HG03175 (cell line): ENCODE measurements at regions not wholly inside any gene's neighbourhood (a gene's known extent, or its start where the extent isn't known, plus 50 kb on each side); places are given as distances from the start of the nearest gene placed in this dataset.
"Not testable (repeated sequence)": the region's sequence is repeated elsewhere in the genome, so short reads cannot be mapped to it uniquely, and the experiment has no call there.

Experiments used
- ATAC-seq: cut with Tn5 transposase; IDR thresholded peaks from one replicate; pipeline ENCODE4 v1.9.1; 2021; ENCODE audit warnings: mild to moderate bottlenecking, moderate library complexity; ENCODE audit not compliant: unreplicated experiment

GRCh38 chr6:37580176-37580955 lies 80.7 kb upstream of the CCDC167 start:
- ATAC-seq: no peak

- ATAC-seq: no peak
Observed at GRCh38 chr6:37579444-37580067, 79.9 kb upstream of the CCDC167 start.

GRCh38 chr6:37578104-37578503 lies 78.4 kb upstream of the CCDC167 start:
- no peak for ATAC-seq

- no peak for ATAC-seq
Observed at GRCh38 chr6:37576336-37576737, 76.6 kb upstream of the CCDC167 start.

GRCh38 chr6:37575221-37575620 lies 75.5 kb upstream of the CCDC167 start:
- ATAC-seq: no peak

GRCh38 chr6:37572334-37572733 lies 72.6 kb upstream of the CCDC167 start:
- no peak for ATAC-seq

GRCh38 chr6:37570482-37571133 lies 70.9 kb upstream of the CCDC167 start:
- ATAC-seq: no peak

- ATAC-seq: no peak
Observed at GRCh38 chr6:37569743-37570481, 70.2 kb upstream of the CCDC167 start.

GRCh38 chr6:37569317-37569716 lies 69.6 kb upstream of the CCDC167 start:
- ATAC-seq: no peak

GRCh38 chr6:37566950-37567349 lies 67.3 kb upstream of the CCDC167 start:
- ATAC-seq: no peak

- ATAC-seq: no peak
Observed at GRCh38 chr6:37566111-37566949, 66.6 kb upstream of the CCDC167 start.

- ATAC-seq: no peak
Observed at GRCh38 chr6:37565267-37566110, 65.8 kb upstream of the CCDC167 start.

GRCh38 chr6:37562926-37563288 lies 63.2 kb upstream of the CCDC167 start:
- ATAC-seq: not testable (repeated sequence)

- no peak for ATAC-seq
Observed at GRCh38 chr6:37561361-37561760, 61.7 kb upstream of the CCDC167 start.

GRCh38 chr6:37560737-37561103 lies 61.0 kb upstream of the CCDC167 start:
- ATAC-seq: no peak

- ATAC-seq: no peak
Observed at GRCh38 chr6:37559501-37559900, 59.8 kb upstream of the CCDC167 start.

- no peak for ATAC-seq
Observed at GRCh38 chr6:37559050-37559449, 59.4 kb upstream of the CCDC167 start.

- ATAC-seq: no peak
Observed at GRCh38 chr6:37558646-37559045, 59.0 kb upstream of the CCDC167 start.

GRCh38 chr6:37558168-37558567 lies 58.5 kb upstream of the CCDC167 start:
- ATAC-seq: no peak

- no peak for ATAC-seq
Observed at GRCh38 chr6:37557645-37558114, 58.0 kb upstream of the CCDC167 start.
